Brain pericyte (primary cell): ENCODE measurements at regions not wholly inside any gene's neighbourhood (a gene's known extent, or its start where the extent isn't known, plus 50 kb on each side); places are given as distances from the start of the nearest gene placed in this dataset.
"Not testable (repeated sequence)": the region's sequence is repeated elsewhere in the genome, so short reads cannot be mapped to it uniquely, and the experiment has no call there.

Source experiments
- DNase-seq: peaks from one replicate; pipeline ENCODE4 v3.0.0-alpha.2; 2012; ENCODE audit warnings: low read depth, low spot score

DNA sequence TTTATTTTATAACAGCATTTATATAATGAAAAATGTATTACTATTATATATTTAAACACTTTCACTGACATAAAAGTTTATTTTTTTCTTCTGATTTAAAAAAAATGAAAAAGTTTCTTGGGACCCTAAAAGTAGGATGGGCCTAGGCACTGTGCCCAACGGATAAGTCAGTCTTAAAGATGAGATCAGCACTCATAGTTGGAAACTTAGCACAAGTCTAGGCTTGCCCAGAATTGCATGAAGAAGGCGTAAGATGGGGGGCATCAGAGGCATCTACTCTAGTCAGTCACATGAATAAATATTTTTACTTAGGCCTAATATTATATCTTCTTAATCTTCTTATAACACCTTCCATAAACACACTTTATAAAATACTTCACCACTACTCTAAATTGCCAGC lies 306.7 kb upstream of the GRID2 start:
- DNase-seq, result no peak

DNA sequence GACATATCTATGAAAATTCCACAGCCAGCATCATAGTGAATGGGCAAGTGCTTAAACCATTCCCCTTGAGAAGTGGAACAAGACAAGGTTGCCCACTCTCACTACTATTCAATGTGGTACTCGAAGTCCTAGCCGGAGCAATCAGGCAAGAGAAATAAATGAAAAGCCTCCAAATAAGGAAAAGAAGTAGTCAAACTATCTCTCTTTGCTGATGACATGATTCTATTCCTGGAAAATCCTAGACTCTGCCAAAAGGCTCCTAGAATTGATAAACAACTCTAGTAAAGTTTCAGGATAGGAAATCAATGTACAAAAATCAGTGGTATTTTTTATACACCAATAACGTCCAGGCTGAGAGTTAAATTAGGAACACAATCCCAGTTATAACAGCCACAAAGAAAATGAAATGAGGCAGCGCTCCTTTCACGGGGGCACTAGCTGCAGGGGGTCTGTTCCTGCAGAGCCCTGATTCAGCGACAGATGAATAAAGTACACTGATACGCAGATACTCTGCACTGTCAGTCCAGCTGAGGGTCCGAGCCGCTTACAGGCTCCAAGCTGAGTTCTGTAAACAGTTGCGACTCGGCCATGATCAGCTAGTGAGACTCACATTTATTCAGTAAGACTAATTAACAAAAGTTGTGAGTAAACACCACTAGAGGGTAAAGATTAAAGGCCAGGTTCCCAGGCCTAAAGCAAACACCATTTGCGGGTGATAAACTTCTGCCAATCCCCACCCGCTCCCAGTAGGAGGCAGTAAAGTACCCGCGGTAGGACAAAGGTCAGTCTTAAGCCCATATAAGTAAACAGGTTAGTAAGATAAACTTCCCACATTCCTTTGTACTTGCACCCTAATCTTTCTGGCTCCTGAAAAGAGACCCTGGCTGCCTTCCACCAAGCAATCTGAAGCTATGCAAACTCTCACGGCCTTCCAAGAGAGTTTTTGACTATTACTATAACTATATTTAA lies 290.6 kb upstream of the GRID2 start:
- DNase-seq, result no peak

DNA sequence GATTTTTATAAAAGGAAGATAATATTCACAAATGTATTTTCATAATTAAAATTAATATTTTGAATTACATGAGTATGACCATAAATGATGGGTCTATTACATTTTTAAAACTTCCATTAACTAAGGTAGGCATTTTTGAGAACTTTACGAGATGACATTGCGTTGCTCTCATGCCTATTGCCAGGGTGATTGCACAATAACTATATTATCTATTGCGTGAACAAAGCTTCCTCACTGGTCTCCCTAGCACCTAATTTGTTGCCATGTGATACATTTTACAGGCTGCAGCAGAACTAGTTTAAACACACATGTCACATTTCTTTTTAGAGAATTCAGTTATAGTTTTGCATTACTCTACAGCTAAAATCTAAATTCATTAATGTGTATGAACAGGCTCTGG lies 289.7 kb upstream of the GRID2 start:
- DNase-seq, result no peak

DNA sequence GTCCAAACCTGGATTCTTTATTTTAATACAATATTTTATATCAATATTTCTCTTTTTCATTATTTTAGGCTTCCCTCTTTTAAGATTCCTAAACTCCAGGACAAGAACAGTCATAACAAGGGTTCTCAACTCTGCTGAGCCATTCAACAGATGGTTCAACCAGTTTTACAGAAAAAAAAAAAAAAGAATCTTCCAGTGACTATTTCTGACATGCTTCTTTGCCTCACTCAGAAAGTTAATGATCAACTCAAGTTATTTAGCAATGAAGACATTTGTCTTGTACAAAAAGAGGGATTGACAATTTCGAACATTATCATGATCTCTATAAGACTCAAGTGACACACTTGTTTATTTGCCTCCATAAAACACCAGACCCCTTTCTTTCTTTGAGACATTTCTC lies 282.6 kb upstream of the GRID2 start:
- no peak for DNase-seq

DNA sequence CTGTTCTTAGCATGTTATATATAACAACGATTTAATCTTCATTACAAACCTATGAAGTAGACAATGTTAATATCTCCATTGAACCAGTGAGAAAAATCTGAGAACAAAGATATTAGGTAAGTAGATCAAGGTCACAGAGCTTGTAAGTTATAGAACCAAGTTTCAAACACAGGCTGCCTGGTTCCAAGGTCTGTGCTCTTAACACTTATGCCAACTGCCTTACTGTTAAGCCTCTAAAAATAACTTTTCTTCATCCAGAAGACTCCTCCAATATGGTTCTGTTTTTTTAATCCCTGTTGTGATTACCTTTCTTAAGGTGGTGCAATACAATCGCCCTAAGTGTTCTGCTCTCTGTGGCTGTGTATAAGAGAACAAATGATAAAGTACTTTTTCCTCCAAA lies 282.0 kb upstream of the GRID2 start:
- no peak for DNase-seq

GRCh38 chr4:92028830-92029229 lies 274.9 kb upstream of the GRID2 start:
- DNase-seq, result not testable (repeated sequence)

GRCh38 chr4:92031825-92032224 lies 271.9 kb upstream of the GRID2 start:
- no peak for DNase-seq

DNA sequence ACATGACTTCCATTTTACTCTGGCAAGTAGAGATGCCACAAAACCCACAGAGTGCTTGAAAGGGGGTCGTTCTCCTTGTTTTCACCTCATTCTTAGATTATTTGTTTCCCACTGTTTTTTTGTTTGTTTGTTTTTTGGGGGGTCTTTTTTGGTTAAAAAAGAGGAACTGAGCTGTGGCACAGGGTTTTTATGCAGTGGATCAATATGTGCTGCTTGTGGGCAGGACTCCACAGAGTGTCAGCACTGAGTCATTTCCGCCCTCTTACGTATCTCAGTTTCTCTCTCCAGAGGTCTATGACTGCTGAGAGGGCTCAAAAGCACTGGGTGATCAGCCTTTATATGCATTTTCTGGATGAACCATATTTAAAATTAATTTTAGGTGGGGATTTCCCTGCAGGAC lies 268.1 kb upstream of the GRID2 start:
- DNase-seq, result no peak

GRCh38 chr4:92045718-92046117 lies 258.0 kb upstream of the GRID2 start:
- no peak for DNase-seq

- DNase-seq, result no peak
Observed at GRCh38 chr4:92047209-92047875, 256.4 kb upstream of the GRID2 start.

GRCh38 chr4:92050875-92051274 lies 252.9 kb upstream of the GRID2 start:
- DNase-seq, result no peak

- no peak for DNase-seq
Observed at GRCh38 chr4:92059615-92060014, 244.2 kb upstream of the GRID2 start.

DNA sequence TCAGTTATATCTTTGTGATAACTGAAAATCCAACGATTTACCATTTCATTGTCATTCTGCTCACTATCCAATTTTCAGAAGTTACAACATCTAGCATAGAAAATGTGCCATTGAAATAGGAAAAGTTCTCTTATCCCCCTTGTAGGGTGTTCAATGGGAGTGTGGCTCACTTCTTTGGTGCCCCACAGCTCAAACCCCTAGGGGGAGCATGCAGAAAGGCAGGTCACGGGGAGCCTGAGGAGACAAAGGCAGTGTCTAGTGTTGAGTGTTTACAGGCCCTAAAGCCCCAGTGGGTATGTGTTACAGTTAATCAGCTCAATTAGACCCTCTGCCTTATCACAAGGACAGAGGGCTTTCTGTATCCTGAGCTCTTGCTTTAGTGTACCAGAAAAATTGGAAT lies 243.4 kb upstream of the GRID2 start:
- DNase-seq, result no peak

GRCh38 chr4:92064574-92064973 lies 239.2 kb upstream of the GRID2 start:
- no peak for DNase-seq

DNA sequence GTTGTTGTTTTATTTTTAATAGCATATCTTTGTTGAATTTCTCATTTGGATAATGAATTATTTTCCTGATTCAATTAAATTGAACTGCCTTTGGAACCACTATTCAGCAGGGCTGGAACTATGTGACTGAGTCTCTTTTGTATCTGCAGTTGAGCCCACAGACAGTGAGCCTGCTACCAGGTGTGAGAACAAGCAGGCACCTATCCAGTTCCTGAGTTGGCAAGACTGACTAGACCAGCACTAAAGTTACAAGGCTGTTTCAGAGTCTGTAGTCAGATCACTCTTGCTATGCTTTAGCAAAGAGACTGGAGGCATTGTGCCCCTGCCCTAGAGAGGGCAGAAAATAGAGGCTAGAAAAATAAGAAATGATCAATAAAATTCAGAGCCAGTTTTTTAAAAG lies 237.3 kb upstream of the GRID2 start:
- no peak for DNase-seq

DNA sequence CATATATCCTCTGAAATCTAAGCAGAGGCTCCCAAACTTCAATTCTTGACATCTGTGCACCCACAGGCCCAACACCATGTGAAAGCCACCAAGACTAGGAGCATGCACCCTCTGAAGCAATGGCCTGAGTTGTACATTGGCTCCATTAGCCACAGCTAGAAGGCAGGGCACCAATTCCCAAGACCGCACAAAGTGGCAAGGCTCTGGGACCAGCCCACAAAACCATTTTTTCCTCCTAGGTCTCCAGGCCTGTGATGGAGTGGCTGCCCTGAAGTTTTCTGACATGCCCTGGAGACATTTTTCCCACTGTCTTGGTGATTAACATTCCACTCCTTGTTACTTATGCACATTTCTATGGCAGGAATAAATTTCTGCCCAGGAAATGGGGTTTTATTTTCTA lies 232.2 kb upstream of the GRID2 start:
- no peak for DNase-seq

DNA sequence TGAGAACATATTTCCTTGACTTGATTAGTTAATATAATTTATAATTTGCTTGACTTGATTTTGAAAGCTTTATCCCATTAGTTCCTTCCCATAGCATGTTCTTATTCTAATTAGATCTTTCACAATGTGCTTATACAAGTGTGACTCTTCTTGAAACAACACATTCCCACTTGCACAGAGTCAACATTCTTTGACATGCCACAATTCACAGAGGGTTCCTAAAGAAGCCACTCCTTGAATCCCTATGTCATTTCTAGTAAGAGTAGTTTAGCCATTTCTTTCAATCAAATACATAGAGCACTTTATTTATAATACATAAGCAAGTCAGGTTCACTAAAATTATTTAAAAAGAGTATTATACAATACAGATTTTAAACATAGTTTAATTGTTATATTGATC lies 228.9 kb upstream of the GRID2 start:
- no peak for DNase-seq

- no peak for DNase-seq
Observed at GRCh38 chr4:92090887-92091286, 212.9 kb upstream of the GRID2 start.

DNA sequence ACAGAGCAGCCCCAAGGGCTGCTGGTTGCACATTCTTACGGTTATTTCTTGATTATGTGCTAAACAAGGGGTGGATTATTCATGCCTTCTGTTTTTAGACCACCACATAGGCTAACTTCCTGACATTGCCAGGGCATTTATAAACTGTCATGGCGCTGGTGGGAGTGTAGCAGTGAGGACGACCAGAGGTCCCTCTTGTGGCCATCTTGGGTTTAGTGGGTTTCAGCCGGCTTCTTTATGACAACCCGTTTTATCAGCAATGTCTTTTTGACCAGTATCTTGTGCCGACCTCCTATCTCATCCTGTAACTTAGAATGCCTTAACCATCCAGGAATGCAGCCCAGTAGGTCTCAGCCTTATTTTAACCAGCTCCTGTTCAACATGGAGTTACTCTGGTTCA lies 212.4 kb upstream of the GRID2 start:
- no peak for DNase-seq

DNA sequence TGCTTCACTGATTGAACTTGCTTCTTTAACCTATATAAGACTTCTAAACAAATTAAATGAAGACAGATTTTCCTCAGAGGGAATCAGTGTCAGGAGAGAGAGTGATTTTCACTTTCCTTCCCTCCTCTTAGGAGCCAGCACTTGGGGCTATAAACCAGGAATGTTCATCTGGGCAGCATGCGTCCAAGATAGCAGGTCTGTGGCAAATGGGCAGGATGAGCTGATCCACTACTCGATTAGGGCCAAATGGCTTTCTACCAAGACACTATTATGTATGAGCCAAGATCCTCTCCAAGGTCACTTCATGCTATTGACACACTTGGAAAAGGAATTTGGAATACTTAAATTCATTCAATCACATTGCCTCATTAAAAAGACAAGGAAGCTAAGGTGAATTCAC lies 203.9 kb upstream of the GRID2 start:
- DNase-seq, result no peak

DNA sequence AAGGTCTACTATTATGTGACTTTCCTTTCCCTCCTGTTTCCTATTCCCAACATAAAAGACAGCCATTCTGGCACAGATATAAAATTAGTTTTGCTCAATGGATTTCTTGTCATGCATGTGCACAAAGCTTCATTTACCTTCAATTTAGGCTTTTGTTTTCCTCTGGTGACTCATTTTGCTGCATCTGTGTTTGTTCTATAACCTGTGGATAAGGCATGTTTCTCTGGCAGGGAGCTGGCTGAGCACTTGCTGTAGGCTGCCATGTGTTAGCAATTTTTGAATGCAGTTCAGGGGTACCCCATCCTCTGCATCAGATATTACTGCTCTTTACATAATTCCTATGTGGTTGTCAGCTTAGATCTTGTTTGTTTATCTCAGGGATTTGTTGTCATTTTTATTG lies 202.8 kb upstream of the GRID2 start:
- no peak for DNase-seq

- no peak for DNase-seq
Observed at GRCh38 chr4:92101737-92102172, 202.0 kb upstream of the GRID2 start.

DNA sequence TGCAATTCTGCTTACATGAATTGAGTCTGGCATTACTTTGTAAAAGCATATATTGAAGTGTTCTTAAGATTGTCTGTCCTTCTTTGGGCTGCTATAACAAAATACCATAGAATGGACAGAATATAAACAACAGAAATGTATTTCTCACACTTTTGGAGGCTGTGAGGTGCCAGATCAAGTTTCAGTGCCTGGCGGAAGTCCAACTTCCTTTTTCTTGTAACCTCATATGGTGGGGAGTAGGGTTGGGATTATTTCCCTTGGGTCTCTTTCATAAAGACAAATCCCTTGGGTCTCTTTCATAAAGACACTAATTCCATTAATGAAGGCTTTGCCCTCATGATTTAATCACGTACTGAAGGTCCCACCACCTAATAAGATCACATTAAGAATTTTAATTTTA lies 199.3 kb upstream of the GRID2 start:
- no peak for DNase-seq
